ENCODE measurements at regions not wholly inside any gene's neighbourhood (a gene's known extent, or its start where the extent isn't known, plus 50 kb on each side); places are given as distances from the start of the nearest gene placed in this dataset.

- DNase-seq (ENCODE audit: low spot score) = no peak
- no peak for TF ChIP-seq CTCF (IDR thresholded peaks at IDR 0.05; ENCODE audit: extremely low read depth, missing control alignments)
Measured at GRCh38 chr11:121933294-121933693, 182.7 kb downstream of the BLID start.

GRCh38 chr11:121932646-121933185 is 183.3 kb downstream of the BLID start:
- DNase-seq (ENCODE audit: low spot score) = no peak
- no peak for TF ChIP-seq CTCF (IDR thresholded peaks at IDR 0.05; ENCODE audit: extremely low read depth, missing control alignments)

GRCh38 chr11:121931748-121932352 is 184.2 kb downstream of the BLID start:
- TF ChIP-seq CTCF (IDR thresholded peaks at IDR 0.05; ENCODE audit: extremely low read depth, missing control alignments) = no peak
- DNase-seq (ENCODE audit: low spot score) = no peak

- no peak for DNase-seq (ENCODE audit: low spot score)
- no peak for TF ChIP-seq CTCF (IDR thresholded peaks at IDR 0.05; ENCODE audit: extremely low read depth, missing control alignments)
Measured at GRCh38 chr11:121931121-121931520, 184.9 kb downstream of the BLID start.

GRCh38 chr11:121930004-121930965 is 185.7 kb downstream of the BLID start:
- peak; percentile 39 for DNase-seq (ENCODE audit: low spot score)
- TF ChIP-seq CTCF (IDR thresholded peaks at IDR 0.05; ENCODE audit: extremely low read depth, missing control alignments) = no peak

- no peak for DNase-seq (ENCODE audit: low spot score)
- TF ChIP-seq CTCF (IDR thresholded peaks at IDR 0.05; ENCODE audit: extremely low read depth, missing control alignments) = no peak
Measured at GRCh38 chr11:121929581-121929980, 186.4 kb downstream of the BLID start.

All from GM20000 (cell line).